Retinal pigment epithelial cell (primary cell): ENCODE measurements at regions not wholly inside any gene's neighbourhood (a gene's known extent, or its start where the extent isn't known, plus 50 kb on each side); places are given as distances from the start of the nearest gene placed in this dataset.

ENCODE experiments used
- DNase-seq: peaks from one replicate; pipeline ENCODE4 v3.0.0-alpha.2; 2010; ENCODE audit warnings: low read depth
- H3K4me3 ChIP-seq: 2 replicates; pipeline ENCODE4 v1.5.1; 2011; ENCODE audit warnings: mild to moderate bottlenecking, low read length, control low read depth, moderate library complexity
- TF ChIP-seq, protein P1 (sequence below): conservative IDR thresholded peaks from 2 replicates; pipeline ENCODE4 v1.5.1; 2011; ENCODE audit warnings: low read depth, low read length, control low read depth, inconsistent platforms

DNA sequence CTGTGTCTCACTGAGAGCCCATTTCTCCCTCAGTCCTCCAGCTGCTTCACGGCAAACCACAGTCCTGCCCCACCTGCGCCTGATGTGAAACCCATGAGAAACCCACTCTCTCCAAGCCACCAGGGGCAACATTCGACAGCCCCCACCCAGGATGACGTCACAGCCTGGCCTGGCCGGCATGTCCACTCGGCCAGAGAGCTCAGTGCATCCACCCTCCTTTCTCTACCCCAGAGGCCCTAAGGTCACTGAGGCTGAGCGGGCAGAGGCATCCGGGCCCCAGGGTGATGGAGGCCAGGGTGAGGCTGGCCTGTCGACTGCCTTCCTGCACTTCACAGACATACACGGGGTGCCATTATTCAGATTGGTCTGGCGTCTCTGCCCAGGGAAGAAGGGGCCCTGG is 402.7 kb upstream of the MYT1L start:
- TF ChIP-seq, protein P1, sequence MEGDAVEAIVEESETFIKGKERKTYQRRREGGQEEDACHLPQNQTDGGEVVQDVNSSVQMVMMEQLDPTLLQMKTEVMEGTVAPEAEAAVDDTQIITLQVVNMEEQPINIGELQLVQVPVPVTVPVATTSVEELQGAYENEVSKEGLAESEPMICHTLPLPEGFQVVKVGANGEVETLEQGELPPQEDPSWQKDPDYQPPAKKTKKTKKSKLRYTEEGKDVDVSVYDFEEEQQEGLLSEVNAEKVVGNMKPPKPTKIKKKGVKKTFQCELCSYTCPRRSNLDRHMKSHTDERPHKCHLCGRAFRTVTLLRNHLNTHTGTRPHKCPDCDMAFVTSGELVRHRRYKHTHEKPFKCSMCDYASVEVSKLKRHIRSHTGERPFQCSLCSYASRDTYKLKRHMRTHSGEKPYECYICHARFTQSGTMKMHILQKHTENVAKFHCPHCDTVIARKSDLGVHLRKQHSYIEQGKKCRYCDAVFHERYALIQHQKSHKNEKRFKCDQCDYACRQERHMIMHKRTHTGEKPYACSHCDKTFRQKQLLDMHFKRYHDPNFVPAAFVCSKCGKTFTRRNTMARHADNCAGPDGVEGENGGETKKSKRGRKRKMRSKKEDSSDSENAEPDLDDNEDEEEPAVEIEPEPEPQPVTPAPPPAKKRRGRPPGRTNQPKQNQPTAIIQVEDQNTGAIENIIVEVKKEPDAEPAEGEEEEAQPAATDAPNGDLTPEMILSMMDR, result no peak
- DNase-seq, result no peak
- no peak overlapping the region for H3K4me3 ChIP-seq

DNA sequence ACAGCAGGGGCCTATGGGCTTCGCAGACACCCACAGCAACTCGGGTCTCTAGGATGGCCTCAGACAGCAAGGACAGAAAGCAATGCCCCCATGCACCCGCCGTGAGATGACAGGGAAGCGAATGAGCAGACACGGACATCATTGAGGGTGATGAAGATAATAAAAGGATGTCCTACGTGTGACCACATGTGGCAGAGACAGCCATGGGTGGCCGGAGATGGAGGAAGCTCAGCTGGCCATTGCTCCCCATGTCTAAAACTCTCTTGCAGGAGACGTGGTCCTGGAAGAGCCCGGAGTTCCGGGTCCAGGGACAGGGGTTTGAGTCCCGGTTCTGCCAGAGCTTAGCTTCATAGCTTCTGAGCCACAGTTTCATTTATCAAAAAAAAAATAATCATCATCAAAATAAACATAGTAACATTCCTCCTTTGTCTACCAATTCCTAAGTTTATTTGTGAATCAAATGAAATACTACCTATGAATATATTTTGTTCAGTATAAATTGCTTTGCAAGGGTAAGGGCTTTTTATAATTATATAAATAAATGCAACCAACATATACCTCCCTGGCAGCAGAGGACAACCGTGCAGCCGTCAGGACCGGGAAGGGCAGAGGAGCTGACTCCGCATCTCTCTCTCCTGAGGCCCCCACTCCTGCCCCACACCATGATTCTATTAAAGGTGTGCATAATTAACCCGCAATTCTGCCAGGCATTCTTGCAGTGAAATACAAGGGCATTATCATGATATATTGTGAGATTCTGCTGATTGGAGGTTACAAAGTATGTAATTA is 401.4 kb upstream of the MYT1L start:
- H3K4me3 ChIP-seq, result no peak overlapping the region
- TF ChIP-seq, protein P1, result no peak
- no peak for DNase-seq

DNA sequence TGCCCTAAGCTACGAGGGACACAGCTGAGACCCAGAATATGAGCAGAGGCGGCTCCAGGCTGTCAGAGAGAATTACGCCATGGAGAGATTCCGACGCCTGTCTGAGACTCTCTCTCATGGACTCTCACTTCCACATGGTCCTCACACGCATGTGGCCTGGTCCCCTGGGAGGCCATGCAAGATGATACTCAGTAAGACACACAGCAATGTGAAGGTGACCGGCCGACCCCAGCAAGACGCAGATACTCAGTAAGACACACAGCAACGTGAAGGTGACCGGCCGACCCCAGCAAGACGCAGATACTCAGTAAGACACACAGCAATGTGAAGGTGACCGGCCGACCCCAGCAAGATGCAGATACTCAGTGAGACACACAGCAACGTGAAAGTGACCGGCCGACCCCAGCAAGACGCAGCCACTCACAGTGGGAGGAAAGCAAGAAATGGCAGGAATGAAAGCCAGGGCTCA is 400.8 kb upstream of the MYT1L start:
- no peak for DNase-seq
- TF ChIP-seq, protein P1, result no peak
- no peak overlapping the region for H3K4me3 ChIP-seq

DNA sequence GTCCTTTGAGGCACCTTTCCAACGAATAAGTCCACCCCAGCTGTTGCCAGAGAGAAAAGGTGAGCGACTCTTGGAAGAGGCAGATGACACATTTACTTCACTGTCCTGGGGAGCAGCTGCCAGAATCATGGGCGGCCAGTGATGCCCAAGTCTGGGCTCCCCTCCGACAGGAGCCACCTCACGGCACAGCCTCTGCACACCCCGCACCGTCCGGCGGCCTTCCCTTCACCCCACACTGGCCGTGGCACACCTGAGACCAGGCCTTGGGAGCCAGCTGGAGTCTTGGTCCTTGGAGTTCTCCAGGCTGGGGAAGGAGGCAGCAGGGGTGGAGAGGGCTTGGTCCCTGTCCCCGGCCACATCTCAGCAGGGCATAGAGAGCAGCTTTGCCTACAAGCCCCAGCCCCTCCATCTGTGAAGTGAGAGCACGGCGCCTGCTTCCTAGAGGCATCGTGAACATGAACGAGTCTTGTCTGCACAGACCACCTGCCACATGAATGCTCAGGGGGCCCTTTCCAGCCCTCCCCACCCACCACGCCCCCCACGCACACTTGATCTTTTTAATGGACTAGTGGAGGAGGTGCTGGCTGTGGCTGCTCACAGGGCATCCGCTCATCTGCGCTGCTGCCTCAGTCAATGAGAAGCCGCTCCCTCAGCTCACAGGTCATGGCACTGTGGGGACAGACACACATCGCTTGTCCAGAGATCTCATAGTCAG is 400.2 kb upstream of the MYT1L start:
- TF ChIP-seq, protein P1, result no peak
- no peak overlapping the region for H3K4me3 ChIP-seq
- DNase-seq, result no peak

DNA sequence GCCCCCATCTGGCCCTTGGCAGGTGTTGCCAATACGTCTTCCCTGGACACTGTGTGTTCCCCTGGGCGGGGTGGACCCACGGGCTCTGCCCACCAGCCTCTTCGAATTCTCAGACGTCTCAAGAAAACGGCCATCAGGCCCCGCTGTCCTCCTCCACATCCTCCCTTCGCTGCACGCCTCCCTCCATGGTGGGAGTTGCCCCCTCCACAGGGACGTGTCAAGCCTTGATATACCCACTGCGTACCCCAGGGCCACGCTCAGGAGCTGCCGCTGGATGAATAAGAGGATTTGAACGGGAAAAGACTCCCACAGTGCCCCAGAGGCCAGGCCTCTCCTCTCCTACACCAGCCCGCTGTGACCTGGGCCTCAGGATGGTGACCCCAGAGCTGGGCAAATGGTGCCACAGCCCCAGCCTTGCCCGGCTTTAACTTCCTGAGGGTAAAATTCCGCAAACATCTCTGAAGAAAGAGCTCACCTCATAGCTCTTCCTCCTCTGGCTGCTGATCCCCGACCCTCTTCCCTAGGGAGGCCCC is 399.3 kb upstream of the MYT1L start:
- H3K4me3 ChIP-seq, result no peak overlapping the region
- TF ChIP-seq, protein P1, result no peak
- no peak for DNase-seq

DNA sequence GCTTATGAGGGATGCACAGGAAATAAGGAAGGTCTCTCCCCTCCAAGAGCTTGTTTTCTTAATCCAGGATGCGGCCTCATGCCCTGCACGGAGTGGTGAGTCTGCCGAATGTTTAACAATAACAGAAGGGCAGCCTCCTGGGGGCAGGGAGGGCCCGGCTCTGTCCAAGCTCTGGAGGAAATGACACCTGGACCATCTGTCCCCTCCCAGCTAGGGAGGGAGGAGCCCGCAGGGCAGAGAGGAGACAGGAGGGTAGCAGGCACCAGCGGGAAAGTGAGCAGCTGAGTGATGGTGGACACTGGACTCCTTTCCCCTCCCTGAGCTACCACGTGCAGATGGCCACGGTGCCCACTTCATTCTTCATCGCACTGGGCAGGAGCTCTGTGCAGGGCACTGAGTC is 398.2 kb upstream of the MYT1L start:
- H3K4me3 ChIP-seq, result no peak overlapping the region
- TF ChIP-seq, protein P1, result no peak
- no peak for DNase-seq

DNA sequence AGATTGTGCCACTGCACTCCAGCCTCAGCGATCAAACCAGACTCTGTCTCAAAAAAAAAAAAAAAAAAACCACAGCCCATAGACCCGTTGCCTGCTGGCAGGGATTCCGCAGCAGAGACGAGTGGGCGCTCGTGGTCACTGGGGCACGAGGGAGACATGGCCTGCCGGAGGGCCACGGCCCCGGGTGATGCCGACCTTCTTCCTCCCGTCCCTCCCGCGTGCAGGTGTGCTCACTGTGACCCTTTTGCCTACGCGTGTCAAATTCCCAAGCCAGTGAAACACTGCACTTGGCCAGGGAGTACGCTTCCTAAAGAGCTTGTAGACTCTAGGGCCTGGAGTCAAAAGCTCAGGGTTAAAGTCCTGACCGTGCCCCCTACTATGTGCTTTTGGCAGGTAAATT is 397.6 kb upstream of the MYT1L start:
- no peak for DNase-seq
- no peak overlapping the region for H3K4me3 ChIP-seq
- TF ChIP-seq, protein P1, result no peak
